Peyer's patch (tissue), 4 donors: ENCODE measurements at regions not wholly inside any gene's neighbourhood (a gene's known extent, or its start where the extent isn't known, plus 50 kb on each side); places are given as distances from the start of the nearest gene placed in this dataset.
"Not testable (repeated sequence)": the region's sequence is repeated elsewhere in the genome, so short reads cannot be mapped to it uniquely, and the experiment has no call there.

ENCODE experiments used
- CTCF ChIP-seq, 6 experiments: fragments of 450-650 bp in 4 of 6; fragments of 200-600 bp in 2 of 6; sonication (generic) in 1 of 6; IDR thresholded peaks; one replicate each; pipeline ENCODE4 v1.5.1; 2017 to 2019; ENCODE audit warnings: antibody characterized with exemption in 6 of 6, mild to moderate bottlenecking in 3 of 6, moderate library complexity in 1 of 6
- POLR2A ChIP-seq, 2 donors: fragments of 450-650 bp; IDR thresholded peaks; one replicate each; pipeline ENCODE4 v1.5.1; 2017; ENCODE audit warnings: antibody characterized with exemption in 2 of 2, mild to moderate bottlenecking in 2 of 2, moderate library complexity in 2 of 2

- TF ChIP-seq CTCF, POLR2A (IDR thresholded peaks at IDR 0.05): not testable (repeated sequence)
These were observed 101.5 kb upstream of the NGF start for GRCh38 chr1:115439520-115439919.
